ENCODE measurements at regions not wholly inside any gene's neighbourhood (a gene's known extent, or its start where the extent isn't known, plus 50 kb on each side); places are given as distances from the start of the nearest gene placed in this dataset.

- TF ChIP-seq TCF12 (IDR thresholded peaks at IDR 0.05; ENCODE audit: low read depth), result no peak
- no peak for TF ChIP-seq REST (IDR thresholded peaks at IDR 0.05; ENCODE audit: low read depth)
- TF ChIP-seq CREB1 (IDR thresholded peaks at IDR 0.05; ENCODE audit: low read depth), result no peak
- TF ChIP-seq USF1 (IDR thresholded peaks at IDR 0.05), result no peak
- TF ChIP-seq MAX (IDR thresholded peaks at IDR 0.05), result no peak
- TF ChIP-seq EGR1 (IDR thresholded peaks at IDR 0.05), result no peak
- TF ChIP-seq FOXM1 (IDR thresholded peaks at IDR 0.05; ENCODE audit: borderline replicate concordance, low read depth), result no peak
- TF ChIP-seq YY1 (IDR thresholded peaks at IDR 0.05; ENCODE audit: low read depth), result no peak
- TF ChIP-seq EP300 (IDR thresholded peaks at IDR 0.05; ENCODE audit: borderline replicate concordance), result no peak
- TF ChIP-seq CEBPB (IDR thresholded peaks at IDR 0.05), result no peak
- no peak for TF ChIP-seq RAD21 (IDR thresholded peaks at IDR 0.05; ENCODE audit: low read depth)
- TF ChIP-seq TEAD4 (IDR thresholded peaks at IDR 0.05), result no peak
- TF ChIP-seq TAF1 (IDR thresholded peaks at IDR 0.05; ENCODE audit: low read depth), result no peak
- TF ChIP-seq NFIC (IDR thresholded peaks at IDR 0.05), result no peak
- TF ChIP-seq ZBTB7A (IDR thresholded peaks at IDR 0.05; ENCODE audit: low read depth), result no peak
Observed at GRCh38 chr1:163585796-163586195, 264.0 kb downstream of the NUF2 start.

GRCh38 chr1:163588796-163589195 lies 267.0 kb downstream of the NUF2 start:
- TF ChIP-seq TCF12 (IDR thresholded peaks at IDR 0.05; ENCODE audit: low read depth), result no peak
- no peak for TF ChIP-seq CREB1 (IDR thresholded peaks at IDR 0.05; ENCODE audit: low read depth)
- no peak for TF ChIP-seq ZBTB7A (IDR thresholded peaks at IDR 0.05; ENCODE audit: low read depth)
- TF ChIP-seq TEAD4 (IDR thresholded peaks at IDR 0.05), result no peak
- no peak for TF ChIP-seq REST (IDR thresholded peaks at IDR 0.05; ENCODE audit: low read depth)
- TF ChIP-seq TAF1 (IDR thresholded peaks at IDR 0.05; ENCODE audit: low read depth), result no peak
- TF ChIP-seq EP300 (IDR thresholded peaks at IDR 0.05; ENCODE audit: borderline replicate concordance), result no peak
- TF ChIP-seq NFIC (IDR thresholded peaks at IDR 0.05), result no peak
- no peak for TF ChIP-seq FOXM1 (IDR thresholded peaks at IDR 0.05; ENCODE audit: borderline replicate concordance, low read depth)
- no peak for TF ChIP-seq USF1 (IDR thresholded peaks at IDR 0.05)

- TF ChIP-seq NFIC (IDR thresholded peaks at IDR 0.05) (no peak), CEBPB (IDR thresholded peaks at IDR 0.05) (no peak), TCF12 (IDR thresholded peaks at IDR 0.05; ENCODE audit: low read depth) (no peak), RAD21 (IDR thresholded peaks at IDR 0.05; ENCODE audit: low read depth) (no peak), TEAD4 (IDR thresholded peaks at IDR 0.05) (no peak), EGR1 (IDR thresholded peaks at IDR 0.05) (no peak), ZBTB7A (IDR thresholded peaks at IDR 0.05; ENCODE audit: low read depth) (no peak), REST (IDR thresholded peaks at IDR 0.05; ENCODE audit: low read depth) (no peak), CREB1 (IDR thresholded peaks at IDR 0.05; ENCODE audit: low read depth) (no peak), YY1 (IDR thresholded peaks at IDR 0.05; ENCODE audit: low read depth) (no peak), EP300 (IDR thresholded peaks at IDR 0.05; ENCODE audit: borderline replicate concordance) (no peak), MAX (IDR thresholded peaks at IDR 0.05) (no peak), TAF1 (IDR thresholded peaks at IDR 0.05; ENCODE audit: low read depth) (no peak), FOXM1 (IDR thresholded peaks at IDR 0.05; ENCODE audit: borderline replicate concordance, low read depth) (no peak), USF1 (IDR thresholded peaks at IDR 0.05) (no peak)
Observed at GRCh38 chr1:163589735-163590134, 268.0 kb downstream of the NUF2 start.
